RWPE1 (cell line): ENCODE measurements at regions not wholly inside any gene's neighbourhood (a gene's known extent, or its start where the extent isn't known, plus 50 kb on each side); places are given as distances from the start of the nearest gene placed in this dataset.
A peak's percentile ranks its signal among the peaks of the same experiment; 100 is the strongest.

ENCODE experiments used
- CTCF ChIA-PET: fragments of 350-600 bp; sonication (Branson Sonifier 250); formaldehyde crosslinking; extraction: SDS; loops from one replicate; lab custom pipeline; 2021; lab: Yijun Ruan, JAX
- POLR2A ChIA-PET: fragments of 400-600 bp; formaldehyde crosslinking; extraction: SDS; loops from one replicate; lab custom pipeline; 2020; ENCODE audit warnings: antibody characterized with exemption; ENCODE audit not compliant: low non-redundant PET; lab: Yijun Ruan, JAX
- DNase-seq: peaks from one replicate; pipeline ENCODE4 v3.0.0; 2012; ENCODE audit warnings: low spot score
- H3K27ac ChIP-seq: fragments of 450-650 bp; 2 replicates; pipeline ENCODE4 v1.5.1; 2017
- TF ChIP-seq, protein P1 (sequence below): fragments of 450-650 bp; conservative IDR thresholded peaks from 2 replicates; pipeline ENCODE4 v1.5.1; 2017; ENCODE audit warnings: low read depth, mild to moderate bottlenecking

DNA sequence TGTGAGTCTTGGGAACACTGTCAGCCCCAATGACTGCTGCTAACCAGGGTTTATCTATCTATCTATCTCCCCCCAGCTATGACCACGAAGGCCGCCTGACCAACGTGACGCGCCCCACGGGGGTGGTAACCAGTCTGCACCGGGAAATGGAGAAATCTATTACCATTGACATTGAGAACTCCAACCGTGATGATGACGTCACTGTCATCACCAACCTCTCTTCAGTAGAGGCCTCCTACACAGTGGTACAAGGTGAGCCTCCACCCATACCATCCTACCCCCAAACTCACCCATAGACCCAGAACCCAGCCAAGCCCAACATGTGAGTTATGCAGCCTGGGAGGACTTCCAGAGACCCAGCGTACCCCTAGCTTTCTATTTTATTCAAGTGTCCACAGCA, 65.4 kb upstream of the WWC1 start:
- no peak overlapping the region for H3K27ac ChIP-seq
- ChIA-PET POLR2A (no interaction called here), CTCF (interaction anchor here (0.6 kb wide), 3 partner anchors 112 to 1334 kb away, joined by 3 to 4 read pairs (median 4); no protein-coding TSS in a partner anchor)
- TF ChIP-seq, protein P1, sequence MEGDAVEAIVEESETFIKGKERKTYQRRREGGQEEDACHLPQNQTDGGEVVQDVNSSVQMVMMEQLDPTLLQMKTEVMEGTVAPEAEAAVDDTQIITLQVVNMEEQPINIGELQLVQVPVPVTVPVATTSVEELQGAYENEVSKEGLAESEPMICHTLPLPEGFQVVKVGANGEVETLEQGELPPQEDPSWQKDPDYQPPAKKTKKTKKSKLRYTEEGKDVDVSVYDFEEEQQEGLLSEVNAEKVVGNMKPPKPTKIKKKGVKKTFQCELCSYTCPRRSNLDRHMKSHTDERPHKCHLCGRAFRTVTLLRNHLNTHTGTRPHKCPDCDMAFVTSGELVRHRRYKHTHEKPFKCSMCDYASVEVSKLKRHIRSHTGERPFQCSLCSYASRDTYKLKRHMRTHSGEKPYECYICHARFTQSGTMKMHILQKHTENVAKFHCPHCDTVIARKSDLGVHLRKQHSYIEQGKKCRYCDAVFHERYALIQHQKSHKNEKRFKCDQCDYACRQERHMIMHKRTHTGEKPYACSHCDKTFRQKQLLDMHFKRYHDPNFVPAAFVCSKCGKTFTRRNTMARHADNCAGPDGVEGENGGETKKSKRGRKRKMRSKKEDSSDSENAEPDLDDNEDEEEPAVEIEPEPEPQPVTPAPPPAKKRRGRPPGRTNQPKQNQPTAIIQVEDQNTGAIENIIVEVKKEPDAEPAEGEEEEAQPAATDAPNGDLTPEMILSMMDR = no peak
- DNase-seq = no peak

DNA sequence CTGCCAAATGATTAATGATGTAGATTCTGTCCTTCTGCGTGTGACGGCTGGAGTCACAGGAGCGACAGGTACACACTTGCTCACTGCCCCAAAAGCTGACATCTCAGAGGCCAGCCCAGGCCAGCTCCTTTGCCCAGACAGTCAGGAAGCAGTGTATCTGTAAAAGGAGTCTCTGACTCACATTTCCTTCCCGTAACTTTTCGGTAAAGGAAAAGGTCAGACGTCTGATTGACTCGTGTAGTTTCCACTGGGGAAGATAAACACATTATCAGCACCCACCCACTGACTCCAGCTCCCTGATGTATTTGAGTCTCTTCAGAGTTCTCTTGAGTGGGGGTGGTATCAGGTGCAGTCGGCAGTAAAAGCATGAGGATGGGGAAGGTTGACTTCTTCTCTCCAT, 64.4 kb upstream of the WWC1 start:
- ChIA-PET CTCF (interaction anchor here (0.9 kb wide), 1 partner anchor 42 kb away, joined by 6 read pairs; no protein-coding TSS in a partner anchor), POLR2A (no interaction called here)
- peak; percentile 61 for DNase-seq
- peak overlapping the region; percentile 58 for H3K27ac ChIP-seq
- TF ChIP-seq, protein P1 = no peak

DNA sequence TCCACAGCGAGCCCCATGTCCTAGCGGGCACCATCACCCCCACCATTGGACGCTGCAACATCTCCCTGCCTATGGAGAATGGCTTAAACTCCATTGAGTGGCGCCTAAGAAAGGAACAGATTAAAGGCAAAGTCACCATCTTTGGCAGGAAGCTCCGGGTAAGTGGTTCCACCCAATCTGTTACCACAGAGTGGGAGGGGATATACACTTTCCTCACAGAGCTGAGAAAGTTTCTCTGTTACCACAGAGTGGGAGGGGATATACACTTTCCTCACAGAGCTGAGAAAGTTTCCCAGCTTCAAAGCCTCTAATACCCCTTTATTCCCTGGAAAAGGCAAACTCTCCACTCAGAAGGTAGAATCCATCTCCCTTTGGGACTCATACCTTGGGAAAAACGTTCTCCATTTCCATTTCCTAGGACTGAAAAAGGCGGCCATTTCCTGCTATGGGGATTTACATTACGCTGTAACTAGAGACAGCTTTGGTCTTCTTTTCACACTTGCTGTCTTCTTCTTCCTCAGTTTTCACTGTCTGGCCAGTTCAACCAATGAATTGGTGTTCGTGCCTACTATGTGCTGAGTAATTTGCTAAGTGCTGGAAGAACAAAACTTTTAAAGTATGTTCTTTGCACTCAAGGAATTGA, 63.4 kb upstream of the WWC1 start:
- no peak for DNase-seq
- ChIA-PET CTCF (no interaction called here), POLR2A (no interaction called here)
- H3K27ac ChIP-seq = no peak overlapping the region
- TF ChIP-seq, protein P1 = no peak

DNA sequence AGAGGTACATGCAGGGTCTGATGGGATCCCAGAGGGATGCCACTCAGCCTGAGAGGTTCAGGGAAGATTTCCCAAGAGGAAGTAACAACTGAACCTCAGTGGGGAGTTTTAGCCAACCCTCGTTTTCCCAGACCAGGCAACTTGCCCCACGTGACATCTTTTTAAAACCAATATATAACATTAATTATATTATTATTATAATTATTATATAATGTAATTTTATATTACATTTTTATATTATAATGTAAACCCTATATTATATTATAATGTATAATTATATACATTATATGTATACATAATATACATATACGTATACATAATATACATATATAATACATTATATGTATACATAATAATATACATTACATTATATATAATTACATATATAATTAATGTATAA, 62.8 kb upstream of the WWC1 start:
- DNase-seq = no peak
- POLR2A ChIA-PET = no interaction called here
- no peak overlapping the region for H3K27ac ChIP-seq
- CTCF ChIA-PET = no interaction called here
- TF ChIP-seq, protein P1 = no peak

DNA sequence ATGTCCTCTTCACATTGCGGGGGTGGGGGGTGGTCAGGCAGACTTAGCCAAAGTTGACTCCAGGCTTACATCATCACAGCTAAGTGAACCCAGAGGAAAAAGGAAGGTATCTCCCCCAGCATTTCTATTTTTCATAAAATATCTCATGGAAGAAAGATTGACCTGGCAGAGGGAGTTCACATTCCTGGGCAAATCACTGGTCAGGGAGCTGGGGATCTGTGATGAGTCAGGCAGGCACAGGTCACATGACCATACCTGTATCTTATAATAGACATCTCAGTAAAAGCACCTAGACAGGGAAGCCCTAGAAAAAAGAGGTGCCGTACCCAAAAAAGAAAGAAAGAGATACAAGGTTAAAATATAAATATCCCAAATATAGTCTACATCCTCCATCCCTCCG, 57.3 kb upstream of the WWC1 start:
- ChIA-PET POLR2A (no interaction called here), CTCF (interaction anchor here (0.6 kb wide), 1 partner anchor 1481 kb away, joined by 3 read pairs; no protein-coding TSS in a partner anchor)
- H3K27ac ChIP-seq = no peak overlapping the region
- TF ChIP-seq, protein P1 = no peak
- peak; percentile 81 for DNase-seq

DNA sequence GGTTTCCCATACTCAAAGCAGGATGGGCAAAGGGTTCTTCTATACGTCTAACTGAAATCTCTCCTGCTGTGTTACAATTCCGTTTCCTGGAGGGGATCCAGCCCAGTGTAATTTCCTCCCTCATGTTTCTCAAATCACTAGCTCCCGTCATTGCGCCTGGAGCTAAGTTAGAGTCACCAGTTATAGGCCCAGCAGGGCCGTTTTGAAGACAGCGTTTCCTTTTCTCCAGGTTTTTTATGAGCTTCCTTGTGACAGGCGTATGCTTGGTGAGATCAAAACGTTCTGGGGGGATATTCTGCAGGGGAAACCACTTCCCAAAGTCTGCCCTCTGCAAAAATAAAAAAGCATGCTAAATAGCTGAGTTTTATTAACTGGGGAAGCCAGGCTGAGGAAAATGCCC, 53.0 kb upstream of the WWC1 start:
- H3K27ac ChIP-seq = no peak overlapping the region
- POLR2A ChIA-PET = no interaction called here
- CTCF ChIA-PET = no interaction called here
- TF ChIP-seq, protein P1 = no peak
- no peak for DNase-seq
